WERI-Rb-1 (cell line): ENCODE measurements at regions not wholly inside any gene's neighbourhood (a gene's known extent, or its start where the extent isn't known, plus 50 kb on each side); places are given as distances from the start of the nearest gene placed in this dataset.

ENCODE experiments used
- DNase-seq: peaks from one replicate; pipeline ENCODE4 v3.0.0-alpha.2; 2020
- H3K27ac ChIP-seq: fragments of 250-450 bp; sonication (Bioruptor Pico); 2 replicates; pipeline ENCODE4 v1.5.1; 2020; ENCODE audit warnings: mild to moderate bottlenecking, moderate library complexity
- H3K27me3 ChIP-seq: fragments of 250-450 bp; sonication (Bioruptor Pico); 2 replicates; pipeline ENCODE4 v1.5.1; 2021; ENCODE audit warnings: mild to moderate bottlenecking, low read depth, moderate library complexity; ENCODE audit not compliant: insufficient read depth, severe bottlenecking
- H3K36me3 ChIP-seq: fragments of 250-450 bp; sonication (Bioruptor Pico); 2 replicates; pipeline ENCODE4 v1.5.1; 2020; ENCODE audit warnings: mild to moderate bottlenecking, moderate library complexity
- H3K4me3 ChIP-seq: 2 replicates; pipeline ENCODE4 v1.5.1; 2011; ENCODE audit warnings: low read depth, mild to moderate bottlenecking, control low read depth, low read length
- H3K9me3 ChIP-seq: fragments of 250-450 bp; sonication (Bioruptor Pico); 2 replicates; pipeline ENCODE4 v1.5.1; 2021; ENCODE audit warnings: mild to moderate bottlenecking, moderate library complexity; ENCODE audit not compliant: severe bottlenecking
- TF ChIP-seq, protein P1 (sequence below): IDR thresholded peaks from 2 replicates; pipeline ENCODE4 v1.5.1; 2011; ENCODE audit warnings: low read depth, mild to moderate bottlenecking, control low read depth, inconsistent platforms, low read length

DNA sequence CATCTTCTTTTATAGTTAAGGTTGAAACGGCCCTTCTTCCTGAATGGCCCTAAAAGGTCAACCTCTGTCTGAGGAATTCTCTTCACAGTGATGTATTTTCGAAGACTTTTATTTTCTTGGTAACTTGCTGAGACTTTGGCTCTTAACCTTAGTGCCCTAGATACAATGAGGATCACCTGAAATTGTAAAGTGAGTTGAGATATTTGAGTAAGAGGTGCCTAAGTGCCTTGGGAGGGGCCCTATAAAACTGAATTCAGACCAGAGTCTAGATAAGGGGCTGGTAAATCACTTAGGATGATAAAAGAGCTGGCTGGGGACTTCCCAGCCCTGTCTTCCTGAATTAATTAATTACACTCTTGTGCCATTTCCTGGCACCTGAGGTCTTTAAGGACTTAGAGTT, 505.6 kb upstream of the KIRREL3 start:
- Histone ChIP-seq H3K27ac (no peak overlapping the region), H3K9me3 (no peaks in the 10 kb centered on the region), H3K27me3 (no peaks in the 10 kb centered on the region), H3K36me3 (no peaks in the 10 kb centered on the region), H3K4me3 (no peak overlapping the region)
- DNase-seq: no peak
- TF ChIP-seq, protein P1, sequence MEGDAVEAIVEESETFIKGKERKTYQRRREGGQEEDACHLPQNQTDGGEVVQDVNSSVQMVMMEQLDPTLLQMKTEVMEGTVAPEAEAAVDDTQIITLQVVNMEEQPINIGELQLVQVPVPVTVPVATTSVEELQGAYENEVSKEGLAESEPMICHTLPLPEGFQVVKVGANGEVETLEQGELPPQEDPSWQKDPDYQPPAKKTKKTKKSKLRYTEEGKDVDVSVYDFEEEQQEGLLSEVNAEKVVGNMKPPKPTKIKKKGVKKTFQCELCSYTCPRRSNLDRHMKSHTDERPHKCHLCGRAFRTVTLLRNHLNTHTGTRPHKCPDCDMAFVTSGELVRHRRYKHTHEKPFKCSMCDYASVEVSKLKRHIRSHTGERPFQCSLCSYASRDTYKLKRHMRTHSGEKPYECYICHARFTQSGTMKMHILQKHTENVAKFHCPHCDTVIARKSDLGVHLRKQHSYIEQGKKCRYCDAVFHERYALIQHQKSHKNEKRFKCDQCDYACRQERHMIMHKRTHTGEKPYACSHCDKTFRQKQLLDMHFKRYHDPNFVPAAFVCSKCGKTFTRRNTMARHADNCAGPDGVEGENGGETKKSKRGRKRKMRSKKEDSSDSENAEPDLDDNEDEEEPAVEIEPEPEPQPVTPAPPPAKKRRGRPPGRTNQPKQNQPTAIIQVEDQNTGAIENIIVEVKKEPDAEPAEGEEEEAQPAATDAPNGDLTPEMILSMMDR: no peak

- Histone ChIP-seq H3K9me3 (peaks cover 2% of the 10 kb centered on the region), H3K4me3 (no peak overlapping the region), H3K27me3 (no peaks in the 10 kb centered on the region), H3K36me3 (no peaks in the 10 kb centered on the region), H3K27ac (no peak overlapping the region)
- TF ChIP-seq, protein P1: no peak
- DNase-seq: no peak
Observed at GRCh38 chr11:127496165-127496564, 495.6 kb upstream of the KIRREL3 start.

DNA sequence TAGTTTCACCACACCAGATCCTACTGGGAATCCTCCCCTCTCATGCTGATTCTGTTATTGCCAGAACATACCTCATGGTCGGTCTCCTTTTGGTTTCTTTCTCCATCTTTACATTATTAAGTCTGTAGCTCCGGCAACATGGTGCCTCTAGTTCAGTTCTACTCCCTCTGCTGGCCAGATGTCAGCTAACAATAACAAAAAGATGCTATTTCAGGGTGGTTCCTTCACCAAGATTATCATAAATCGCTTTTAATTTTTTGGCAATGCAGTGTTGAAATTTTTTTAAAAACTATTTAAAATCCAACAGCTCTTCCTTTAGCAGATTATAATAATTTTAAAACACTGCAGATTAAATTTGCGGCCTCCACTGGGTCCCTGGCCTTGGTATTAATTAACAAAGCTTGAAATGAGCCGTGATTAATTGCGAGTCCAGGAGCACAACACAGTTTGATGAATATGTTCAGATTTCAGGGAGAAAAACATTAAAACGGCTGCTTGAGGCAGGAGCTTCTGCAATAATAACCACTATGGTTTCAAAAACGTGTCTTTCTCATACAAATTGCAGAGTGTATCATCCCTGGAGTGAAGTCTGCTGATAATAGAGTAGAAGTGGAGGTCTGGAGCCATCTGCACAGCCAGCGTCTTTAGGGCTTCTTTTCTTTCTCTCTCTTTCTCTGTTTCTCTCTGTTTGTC, 492.9 kb upstream of the KIRREL3 start:
- Histone ChIP-seq H3K9me3 (peaks cover 2% of the 10 kb centered on the region), H3K27ac (no peak overlapping the region), H3K4me3 (no peak overlapping the region), H3K27me3 (no peaks in the 10 kb centered on the region), H3K36me3 (no peaks in the 10 kb centered on the region)
- DNase-seq: peak; percentile 30
- TF ChIP-seq, protein P1: peak; percentile 36; the same call in 1 of the 2 replicates

DNA sequence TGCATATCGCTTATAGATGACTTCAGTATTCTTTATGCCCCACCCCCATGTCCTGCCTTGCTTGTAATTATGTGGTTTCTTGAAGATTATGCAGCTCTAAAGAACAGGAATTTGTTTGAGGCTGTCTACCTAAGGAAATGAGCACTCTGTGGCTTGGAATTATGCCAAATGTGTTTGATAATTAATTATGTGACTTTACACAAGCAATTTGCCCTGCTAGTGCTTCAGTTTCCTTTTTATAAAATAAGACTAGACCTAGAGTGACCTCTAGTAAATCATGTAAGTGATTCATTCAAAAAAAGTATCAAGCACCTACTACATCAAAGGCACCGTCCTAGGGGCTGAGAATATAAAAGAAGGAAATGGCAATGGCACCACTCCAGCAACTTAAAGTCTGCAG, 491.5 kb upstream of the KIRREL3 start:
- Histone ChIP-seq H3K4me3 (no peak overlapping the region), H3K27ac (no peak overlapping the region), H3K27me3 (no peaks in the 10 kb centered on the region), H3K36me3 (no peaks in the 10 kb centered on the region), H3K9me3 (peaks cover 2% of the 10 kb centered on the region)
- DNase-seq: no peak
- TF ChIP-seq, protein P1: no peak

- TF ChIP-seq, protein P1: no peak
- DNase-seq: no peak
- Histone ChIP-seq H3K4me3 (no peak overlapping the region), H3K27ac (no peak overlapping the region), H3K27me3 (no peaks in the 10 kb centered on the region), H3K36me3 (no peaks in the 10 kb centered on the region), H3K9me3 (peaks cover 2% of the 10 kb centered on the region)
Observed at GRCh38 chr11:127491589-127491988, 491.0 kb upstream of the KIRREL3 start.

DNA sequence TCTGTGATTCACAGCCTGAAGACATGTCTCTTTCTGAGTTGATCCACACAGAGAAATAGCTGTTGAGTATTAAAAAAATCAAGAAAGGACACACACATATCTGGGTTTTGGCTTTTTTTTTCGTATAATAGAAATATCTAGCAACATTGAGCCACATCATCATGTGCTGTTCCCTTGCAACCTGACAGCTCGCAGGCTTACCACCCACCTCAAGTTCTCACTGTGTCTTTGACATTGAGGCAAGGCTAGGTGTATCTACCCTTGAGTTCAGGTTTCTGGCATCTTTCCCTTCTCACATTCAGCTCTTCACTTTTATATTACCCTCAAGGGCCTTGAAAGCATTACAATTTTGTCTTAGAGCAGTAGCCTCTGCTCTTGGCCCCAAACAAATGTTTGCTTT, 490.3 kb upstream of the KIRREL3 start:
- H3K27me3 ChIP-seq: no peaks in the 10 kb centered on the region
- H3K36me3 ChIP-seq: no peaks in the 10 kb centered on the region
- H3K4me3 ChIP-seq: no peak overlapping the region
- TF ChIP-seq, protein P1: no peak
- no peak for DNase-seq
- H3K9me3 ChIP-seq: peaks cover 2% of the 10 kb centered on the region
- no peak overlapping the region for H3K27ac ChIP-seq
